ENCODE measurements at regions not wholly inside any gene's neighbourhood (a gene's known extent, or its start where the extent isn't known, plus 50 kb on each side); places are given as distances from the start of the nearest gene placed in this dataset.
"Not testable (repeated sequence)": the region's sequence is repeated elsewhere in the genome, so short reads cannot be mapped to it uniquely, and the experiment has no call there.

- Histone ChIP-seq H4K20me1 (ENCODE audit: insufficient read depth, low read length) (no peaks in the 10 kb centered on the region), H3K4me3 (ENCODE audit: low read length) (no peak overlapping the region), H3K9ac (ENCODE audit: low read length) (no peak overlapping the region), H3K4me2 (ENCODE audit: low read depth, low read length) (no peak overlapping the region), H3K27ac (ENCODE audit: low read length) (no peak overlapping the region), H3K79me2 (ENCODE audit: low read length) (no peaks in the 10 kb centered on the region), H3K9me2 (replicated peaks; ENCODE audit: insufficient read depth, low read length) (no peaks in the 10 kb centered on the region), H3K27me3 (replicated peaks; ENCODE audit: insufficient read depth, low read length) (no peaks in the 10 kb centered on the region), H3F3A (ENCODE audit: insufficient read depth, low read length) (no peaks in the 10 kb centered on the region), H3K4me1 (ENCODE audit: low read length) (no peaks in the 10 kb centered on the region), H3K9me3 (replicated peaks; ENCODE audit: insufficient read depth, low read length) (no peaks in the 10 kb centered on the region), H3K36me3 (replicated peaks; ENCODE audit: insufficient read depth, low read length) (no peaks in the 10 kb centered on the region), H2AFZ (ENCODE audit: low read length) (no peak overlapping the region)
- DNase-seq: no peak
- TF ChIP-seq EZH2 (optimal IDR thresholded peaks at IDR 0.05; ENCODE audit: low read depth, low read length) (no peak), EZH2phosphoT487 (IDR thresholded peaks at IDR 0.05; ENCODE audit: low read length) (no peak)
- TF ChIP-seq, protein P1, sequence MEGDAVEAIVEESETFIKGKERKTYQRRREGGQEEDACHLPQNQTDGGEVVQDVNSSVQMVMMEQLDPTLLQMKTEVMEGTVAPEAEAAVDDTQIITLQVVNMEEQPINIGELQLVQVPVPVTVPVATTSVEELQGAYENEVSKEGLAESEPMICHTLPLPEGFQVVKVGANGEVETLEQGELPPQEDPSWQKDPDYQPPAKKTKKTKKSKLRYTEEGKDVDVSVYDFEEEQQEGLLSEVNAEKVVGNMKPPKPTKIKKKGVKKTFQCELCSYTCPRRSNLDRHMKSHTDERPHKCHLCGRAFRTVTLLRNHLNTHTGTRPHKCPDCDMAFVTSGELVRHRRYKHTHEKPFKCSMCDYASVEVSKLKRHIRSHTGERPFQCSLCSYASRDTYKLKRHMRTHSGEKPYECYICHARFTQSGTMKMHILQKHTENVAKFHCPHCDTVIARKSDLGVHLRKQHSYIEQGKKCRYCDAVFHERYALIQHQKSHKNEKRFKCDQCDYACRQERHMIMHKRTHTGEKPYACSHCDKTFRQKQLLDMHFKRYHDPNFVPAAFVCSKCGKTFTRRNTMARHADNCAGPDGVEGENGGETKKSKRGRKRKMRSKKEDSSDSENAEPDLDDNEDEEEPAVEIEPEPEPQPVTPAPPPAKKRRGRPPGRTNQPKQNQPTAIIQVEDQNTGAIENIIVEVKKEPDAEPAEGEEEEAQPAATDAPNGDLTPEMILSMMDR (IDR thresholded peaks at IDR 0.05; ENCODE audit: low read length): no peak
Measured at GRCh38 chr2:192628017-192628416, 433.3 kb upstream of the TMEFF2 start.

DNA sequence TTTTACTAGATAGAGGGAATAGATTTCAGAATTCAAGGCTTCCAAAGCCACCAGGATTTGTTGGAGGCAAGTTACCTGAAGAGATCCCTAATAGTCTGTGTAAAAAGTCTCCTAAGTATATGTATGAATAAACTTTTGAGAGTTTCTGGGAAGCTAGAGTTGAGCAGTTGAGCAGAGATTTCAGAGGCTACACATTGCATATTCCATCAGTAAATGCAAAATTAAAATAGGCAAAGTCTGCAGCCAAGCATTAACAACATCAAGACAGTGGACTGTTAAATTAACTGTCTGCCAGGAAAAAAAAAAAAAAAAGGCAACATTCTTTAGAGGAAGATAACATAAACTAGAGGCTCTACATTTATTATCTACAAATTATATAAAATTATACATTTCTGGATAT lies 420.4 kb upstream of the TMEFF2 start:
- H3F3A ChIP-seq (ENCODE audit: insufficient read depth, low read length): no peaks in the 10 kb centered on the region
- no peak overlapping the region for H3K4me2 ChIP-seq (ENCODE audit: low read depth, low read length)
- no peaks in the 10 kb centered on the region for H3K9me3 ChIP-seq (replicated peaks; ENCODE audit: insufficient read depth, low read length)
- TF ChIP-seq EZH2phosphoT487 (IDR thresholded peaks at IDR 0.05; ENCODE audit: low read length) (no peak), EZH2 (optimal IDR thresholded peaks at IDR 0.05; ENCODE audit: low read depth, low read length) (no peak)
- TF ChIP-seq, protein P1 (IDR thresholded peaks at IDR 0.05; ENCODE audit: low read length): no peak
- DNase-seq: no peak
- H3K27me3 ChIP-seq (replicated peaks; ENCODE audit: insufficient read depth, low read length): no peaks in the 10 kb centered on the region
- H2AFZ ChIP-seq (ENCODE audit: low read length): no peak overlapping the region
- H3K9ac ChIP-seq (ENCODE audit: low read length): no peak overlapping the region
- no peaks in the 10 kb centered on the region for H3K36me3 ChIP-seq (replicated peaks; ENCODE audit: insufficient read depth, low read length)
- no peaks in the 10 kb centered on the region for H3K4me1 ChIP-seq (ENCODE audit: low read length)
- H3K27ac ChIP-seq (ENCODE audit: low read length): no peak overlapping the region
- H3K4me3 ChIP-seq (ENCODE audit: low read length): no peak overlapping the region
- H3K9me2 ChIP-seq (replicated peaks; ENCODE audit: insufficient read depth, low read length): no peaks in the 10 kb centered on the region
- H4K20me1 ChIP-seq (ENCODE audit: insufficient read depth, low read length): no peaks in the 10 kb centered on the region
- H3K79me2 ChIP-seq (ENCODE audit: low read length): no peaks in the 10 kb centered on the region

GRCh38 chr2:192604295-192604694 lies 409.6 kb upstream of the TMEFF2 start:
- H3K27me3 ChIP-seq (replicated peaks; ENCODE audit: insufficient read depth, low read length): no peaks in the 10 kb centered on the region
- no peak overlapping the region for H3K4me3 ChIP-seq (ENCODE audit: low read length)
- H3K79me2 ChIP-seq (ENCODE audit: low read length): no peaks in the 10 kb centered on the region
- no peak for DNase-seq
- H3K4me1 ChIP-seq (ENCODE audit: low read length): no peaks in the 10 kb centered on the region
- no peak overlapping the region for H2AFZ ChIP-seq (ENCODE audit: low read length)
- H3K4me2 ChIP-seq (ENCODE audit: low read depth, low read length): no peak overlapping the region
- no peaks in the 10 kb centered on the region for H3K36me3 ChIP-seq (replicated peaks; ENCODE audit: insufficient read depth, low read length)
- no peaks in the 10 kb centered on the region for H3F3A ChIP-seq (ENCODE audit: insufficient read depth, low read length)
- H3K27ac ChIP-seq (ENCODE audit: low read length): no peak overlapping the region
- no peaks in the 10 kb centered on the region for H4K20me1 ChIP-seq (ENCODE audit: insufficient read depth, low read length)
- no peaks in the 10 kb centered on the region for H3K9me3 ChIP-seq (replicated peaks; ENCODE audit: insufficient read depth, low read length)
- H3K9ac ChIP-seq (ENCODE audit: low read length): no peak overlapping the region
- TF ChIP-seq EZH2 (optimal IDR thresholded peaks at IDR 0.05; ENCODE audit: low read depth, low read length) (no peak), EZH2phosphoT487 (IDR thresholded peaks at IDR 0.05; ENCODE audit: low read length) (no peak)
- TF ChIP-seq, protein P1 (IDR thresholded peaks at IDR 0.05; ENCODE audit: low read length): no peak
- no peaks in the 10 kb centered on the region for H3K9me2 ChIP-seq (replicated peaks; ENCODE audit: insufficient read depth, low read length)

GRCh38 chr2:192598649-192599048 lies 403.9 kb upstream of the TMEFF2 start:
- not testable (repeated sequence) for H3F3A ChIP-seq (ENCODE audit: insufficient read depth, low read length); H3K27ac ChIP-seq (ENCODE audit: low read length); H3K4me2 ChIP-seq (ENCODE audit: low read depth, low read length); H3K4me3 ChIP-seq (ENCODE audit: low read length); H4K20me1 ChIP-seq (ENCODE audit: insufficient read depth, low read length); H3K27me3 ChIP-seq (replicated peaks; ENCODE audit: insufficient read depth, low read length); H3K36me3 ChIP-seq (replicated peaks; ENCODE audit: insufficient read depth, low read length); H3K9me3 ChIP-seq (replicated peaks; ENCODE audit: insufficient read depth, low read length); H3K79me2 ChIP-seq (ENCODE audit: low read length); DNase-seq; H3K4me1 ChIP-seq (ENCODE audit: low read length); H2AFZ ChIP-seq (ENCODE audit: low read length); H3K9me2 ChIP-seq (replicated peaks; ENCODE audit: insufficient read depth, low read length); H3K9ac ChIP-seq (ENCODE audit: low read length)
